ENCODE measurements at regions not wholly inside any gene's neighbourhood (a gene's known extent, or its start where the extent isn't known, plus 50 kb on each side); places are given as distances from the start of the nearest gene placed in this dataset.

DNA sequence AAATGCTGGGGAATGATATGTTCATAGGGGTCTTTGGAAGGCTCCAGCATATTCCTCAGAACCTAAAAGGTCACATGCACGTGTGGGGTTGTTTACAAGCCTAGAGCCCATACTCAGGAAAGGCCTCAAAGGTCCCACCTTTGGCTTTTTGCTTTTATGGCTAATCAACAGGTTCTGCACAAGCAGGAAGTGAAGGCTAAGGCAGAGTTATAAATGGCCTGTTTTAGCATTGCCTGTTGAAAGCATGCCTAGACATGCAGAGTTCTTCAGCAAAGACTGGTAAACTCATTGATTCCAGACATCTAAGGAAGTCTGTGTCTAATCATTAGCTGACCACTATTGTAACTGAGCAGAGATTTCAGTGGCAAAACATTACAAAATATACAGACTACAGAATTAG, 198.3 kb downstream of the KCNRG start:
- Mint-ChIP-seq H3K4me1 (peaks cover 7% of the 10 kb centered on the region), H3K4me3 (no peak overlapping the region), H3K27me3 (no peaks in the 10 kb centered on the region), H3K9me3 (ENCODE audit: insufficient read depth) (peaks cover 4% of the 10 kb centered on the region), H3K27ac (no peak overlapping the region)
- Histone ChIP-seq H3K4me1 (ENCODE audit: control insufficient read depth in 2 of 2, insufficient read depth in 2 of 2, low read length in 2 of 2) (peaks cover 6 to 7% of the 10 kb centered on the region in 2 donors), H3K36me3 (replicated peaks in 1 of 2; ENCODE audit: control extremely low read depth in 1 of 2, control insufficient read depth in 1 of 2, extremely low read depth in 1 of 2, insufficient read depth in 2 of 2, low read length in 1 of 2) (no peaks in the 10 kb centered on the region), H4K20me1 (ENCODE audit: control insufficient read depth, insufficient read depth, low read length, poor library complexity, severe bottlenecking) (no peaks in the 10 kb centered on the region), H3K27ac (ENCODE audit: low read length in 2 of 2) (no peak overlapping the region), H3K9me3 (ENCODE audit: control extremely low read depth in 1 of 3, control insufficient read depth in 2 of 3, insufficient read depth in 1 of 3, low read length in 2 of 3) (peaks cover 0 to 16% (median 3%) of the 10 kb centered on the region in 3 donors), H3K4me2 (replicated peaks; ENCODE audit: low read depth, low read length, poor library complexity, severe bottlenecking) (no peak overlapping the region), H3K4me3 (ENCODE audit: control extremely low read depth in 1 of 5, extremely low read depth in 1 of 5, insufficient read depth in 1 of 5, low read depth in 2 of 5, low read length in 4 of 5) (no peak overlapping the region), H3K27me3 (replicated peaks in 1 of 4; ENCODE audit: control extremely low read depth in 1 of 4, control insufficient read depth in 3 of 4, insufficient read depth in 4 of 4, low read length in 3 of 4) (no peaks in the 10 kb centered on the region), H3K9ac (ENCODE audit: low read length) (no peak overlapping the region), H2AFZ (ENCODE audit: insufficient read depth, low read depth, low read length, poor library complexity, severe bottlenecking) (no peak overlapping the region), H3K79me2 (ENCODE audit: control insufficient read depth, insufficient read depth, low read length) (no peaks in the 10 kb centered on the region)
- POLR2A ChIA-PET, result no interaction called here
- 100% methylated on average over 1 of the region's 1 CpG for WGBS (ENCODE audit: insufficient coverage)
- no peak for ATAC-seq (ENCODE audit: low read depth)
- no peak for TF ChIP-seq EZH2 (IDR thresholded peaks at IDR 0.05; ENCODE audit: borderline replicate concordance, insufficient read depth, low read depth, low read length, poor library complexity, severe bottlenecking)
- TF ChIP-seq, protein P1, sequence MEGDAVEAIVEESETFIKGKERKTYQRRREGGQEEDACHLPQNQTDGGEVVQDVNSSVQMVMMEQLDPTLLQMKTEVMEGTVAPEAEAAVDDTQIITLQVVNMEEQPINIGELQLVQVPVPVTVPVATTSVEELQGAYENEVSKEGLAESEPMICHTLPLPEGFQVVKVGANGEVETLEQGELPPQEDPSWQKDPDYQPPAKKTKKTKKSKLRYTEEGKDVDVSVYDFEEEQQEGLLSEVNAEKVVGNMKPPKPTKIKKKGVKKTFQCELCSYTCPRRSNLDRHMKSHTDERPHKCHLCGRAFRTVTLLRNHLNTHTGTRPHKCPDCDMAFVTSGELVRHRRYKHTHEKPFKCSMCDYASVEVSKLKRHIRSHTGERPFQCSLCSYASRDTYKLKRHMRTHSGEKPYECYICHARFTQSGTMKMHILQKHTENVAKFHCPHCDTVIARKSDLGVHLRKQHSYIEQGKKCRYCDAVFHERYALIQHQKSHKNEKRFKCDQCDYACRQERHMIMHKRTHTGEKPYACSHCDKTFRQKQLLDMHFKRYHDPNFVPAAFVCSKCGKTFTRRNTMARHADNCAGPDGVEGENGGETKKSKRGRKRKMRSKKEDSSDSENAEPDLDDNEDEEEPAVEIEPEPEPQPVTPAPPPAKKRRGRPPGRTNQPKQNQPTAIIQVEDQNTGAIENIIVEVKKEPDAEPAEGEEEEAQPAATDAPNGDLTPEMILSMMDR (IDR thresholded peaks at IDR 0.05), result no peak
- intact Hi-C loops (cut with micrococcal nuclease), result no loop called here
- no peak for DNase-seq
- CTCF ChIA-PET, result no interaction called here

DNA sequence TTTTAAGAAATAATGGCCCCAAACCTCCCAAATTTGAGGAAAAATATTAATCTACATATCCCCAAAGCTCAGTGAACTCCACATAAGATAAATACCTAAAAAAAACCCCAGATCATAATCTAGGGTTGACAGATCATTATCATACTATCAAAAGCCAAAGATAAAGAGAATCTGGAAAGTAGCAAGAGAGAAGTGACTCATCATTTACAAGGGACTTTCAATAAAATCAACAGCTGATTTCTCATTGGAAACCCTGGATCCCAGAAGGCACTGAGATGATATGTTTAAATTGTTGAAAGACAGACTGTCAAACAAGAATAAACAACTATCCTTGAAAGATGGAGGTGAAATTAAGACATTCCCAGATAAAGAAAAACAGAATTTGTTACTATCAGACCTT, 199.3 kb downstream of the KCNRG start:
- Histone ChIP-seq H3K4me2 (replicated peaks; ENCODE audit: low read depth, low read length, poor library complexity, severe bottlenecking) (no peak overlapping the region), H3K9ac (ENCODE audit: low read length) (no peak overlapping the region), H3K9me3 (ENCODE audit: control extremely low read depth in 1 of 3, control insufficient read depth in 2 of 3, insufficient read depth in 1 of 3, low read length in 2 of 3) (peaks cover 0 to 16% (median 3%) of the 10 kb centered on the region in 3 donors), H3K4me1 (ENCODE audit: control insufficient read depth in 2 of 2, insufficient read depth in 2 of 2, low read length in 2 of 2) (no peaks in the 10 kb centered on the region), H3K4me3 (ENCODE audit: control extremely low read depth in 1 of 5, extremely low read depth in 1 of 5, insufficient read depth in 1 of 5, low read depth in 2 of 5, low read length in 4 of 5) (no peak overlapping the region), H3K27me3 (replicated peaks in 1 of 4; ENCODE audit: control extremely low read depth in 1 of 4, control insufficient read depth in 3 of 4, insufficient read depth in 4 of 4, low read length in 3 of 4) (no peaks in the 10 kb centered on the region), H3K36me3 (replicated peaks in 1 of 2; ENCODE audit: control extremely low read depth in 1 of 2, control insufficient read depth in 1 of 2, extremely low read depth in 1 of 2, insufficient read depth in 2 of 2, low read length in 1 of 2) (no peaks in the 10 kb centered on the region), H3K27ac (ENCODE audit: low read length in 2 of 2) (no peak overlapping the region), H4K20me1 (ENCODE audit: control insufficient read depth, insufficient read depth, low read length, poor library complexity, severe bottlenecking) (no peaks in the 10 kb centered on the region), H2AFZ (ENCODE audit: insufficient read depth, low read depth, low read length, poor library complexity, severe bottlenecking) (no peak overlapping the region), H3K79me2 (ENCODE audit: control insufficient read depth, insufficient read depth, low read length) (no peaks in the 10 kb centered on the region)
- ATAC-seq (ENCODE audit: low read depth), result no peak
- Mint-ChIP-seq H3K9me3 (ENCODE audit: insufficient read depth) (peaks cover 4% of the 10 kb centered on the region), H3K27ac (no peak overlapping the region), H3K4me1 (no peaks in the 10 kb centered on the region), H3K27me3 (no peaks in the 10 kb centered on the region), H3K4me3 (no peak overlapping the region)
- POLR2A ChIA-PET, result no interaction called here
- intact Hi-C loops (cut with micrococcal nuclease), result no loop called here
- TF ChIP-seq EZH2 (IDR thresholded peaks at IDR 0.05; ENCODE audit: borderline replicate concordance, insufficient read depth, low read depth, low read length, poor library complexity, severe bottlenecking), result no peak
- TF ChIP-seq, protein P1 (IDR thresholded peaks at IDR 0.05), result no peak
- CTCF ChIA-PET, result no interaction called here
- no peak for DNase-seq
